K562 (cell line): ENCODE measurements at regions not wholly inside any gene's neighbourhood (a gene's known extent, or its start where the extent isn't known, plus 50 kb on each side); places are given as distances from the start of the nearest gene placed in this dataset.

ENCODE experiments used
- EWSR1 ChIP-seq: fragments of 450-650 bp; IDR thresholded peaks from 2 replicates; pipeline ENCODE4 v1.6.1; 2018; ENCODE audit warnings: borderline replicate concordance, mild to moderate bottlenecking, low read depth, moderate library complexity; ENCODE audit not compliant: partially characterized antibody
- GTF2E2 ChIP-seq: fragments of 200-800 bp; sonication (Bioruptor generic); IDR thresholded peaks from 2 replicates; pipeline ENCODE4 v1.6.1; 2016; ENCODE audit warnings: missing genetic modification characterization, missing compliant biosample characterization
- L3MBTL2 ChIP-seq: fragments of 450-650 bp; IDR thresholded peaks from 2 replicates; pipeline ENCODE4 v1.6.1; 2016; ENCODE audit warnings: mild to moderate bottlenecking, moderate library complexity
- PTRF ChIP-seq: fragments of 450-650 bp; IDR thresholded peaks from 2 replicates; pipeline ENCODE4 v1.6.1; 2016; ENCODE audit warnings: mild to moderate bottlenecking, missing genetic modification characterization, missing compliant biosample characterization
- STAG1 ChIP-seq: sonication (generic); formaldehyde crosslinking; IDR thresholded peaks from 2 replicates; pipeline ENCODE4 v1.5.0; 2020; ENCODE audit warnings: missing genetic modification reagents, borderline replicate concordance
- ZNF407 ChIP-seq: fragments of 450-650 bp; IDR thresholded peaks from 2 replicates; pipeline ENCODE4 v1.6.1; 2016; ENCODE audit warnings: low read depth

GRCh38 chr22:49628391-49629260 lies 199.0 kb downstream of the BRD1 start (continued):
- TF ChIP-seq ZNF407 (no peak), GTF2E2 (tag) (no peak), PTRF (no peak), STAG1 (CRISPR knock-in tag) (no peak), EWSR1 (no peak), L3MBTL2 (no peak)
